H1 (cell line): ENCODE measurements at regions not wholly inside any gene's neighbourhood (a gene's known extent, or its start where the extent isn't known, plus 50 kb on each side); places are given as distances from the start of the nearest gene placed in this dataset.

Experiments used
- CTCF ChIA-PET: fragments of 300-600 bp; sonication (Branson Sonifier 250); formaldehyde crosslinking; loops from one replicate; lab custom pipeline; 2021; ENCODE audit not compliant: partially characterized antibody; lab: Charles Lee
- POLR2A ChIA-PET: fragments of 300-600 bp; sonication (Branson Sonifier 250); formaldehyde crosslinking; loops from one replicate; lab custom pipeline; 2021; ENCODE audit warnings: inconsistent platforms; ENCODE audit not compliant: partially characterized antibody; lab: Charles Lee
- DNase-seq, 2 experiments: peaks; one replicate each; pipeline versions ENCODE4 v3.0.0 to v3.0.0-alpha.2; 2010 to 2022; ENCODE audit warnings: low spot score in 2 of 2, low read depth in 1 of 2, mixed read lengths in 1 of 2
- FAIRE-seq: peaks from 2 replicates; lab custom pipeline; 2011; peaks lifted over from hg19 to GRCh38; lab: Jason Lieb, UNC
- H2AFZ ChIP-seq: 2 replicates; pipeline ENCODE4 v1.8.1; 2012; ENCODE audit warnings: low read length, inconsistent platforms
- H2AK5ac ChIP-seq: 2 replicates; pipeline ENCODE4 v1.6.1; 2013; ENCODE audit warnings: low read depth, low read length
- H2BK120ac ChIP-seq: replicated peaks from 2 replicates; pipeline ENCODE3; 2013; ENCODE audit warnings: low read depth, low read length, inconsistent platforms
- H2BK12ac ChIP-seq: 2 replicates; pipeline ENCODE4 v1.6.1; 2013; ENCODE audit warnings: low read depth, low read length
- H2BK15ac ChIP-seq: 2 replicates; pipeline ENCODE4 v1.6.1; 2013; ENCODE audit warnings: low read length
- H2BK20ac ChIP-seq: 2 replicates; pipeline ENCODE4 v1.6.1; 2013; ENCODE audit warnings: low read length
- H2BK5ac ChIP-seq: 2 replicates; pipeline ENCODE4 v1.6.1; 2013; ENCODE audit warnings: low read depth, low read length
- H3K14ac ChIP-seq: 2 replicates; pipeline ENCODE4 v1.6.1; 2013; ENCODE audit warnings: inconsistent platforms; ENCODE audit not compliant: insufficient read length
- H3K18ac ChIP-seq: 2 replicates; pipeline ENCODE4 v1.6.1; 2013; ENCODE audit warnings: low read length; ENCODE audit errors: extremely low read depth
- H3K23ac ChIP-seq: 2 replicates; pipeline ENCODE4 v1.6.1; 2013; ENCODE audit warnings: inconsistent platforms; ENCODE audit not compliant: insufficient read length
- H3K23me2 ChIP-seq: 2 replicates; pipeline ENCODE4 v1.6.1; 2013; ENCODE audit warnings: low read depth, low read length
- H3K27ac ChIP-seq: 2 replicates; pipeline ENCODE4 v1.6.1; 2011; ENCODE audit warnings: low read depth, low read length, inconsistent platforms
- H3K27me3 ChIP-seq, 4 experiments: replicated peaks in 1 of 4; 1 replicate in 1 of 4; 2 replicates in 3 of 4; pipeline versions ENCODE4 v1.6.1 to v1.8.1; 2011 to 2013; ENCODE audit warnings: low read length in 3 of 4, mild to moderate bottlenecking in 3 of 4, inconsistent platforms in 2 of 4, mixed read lengths in 2 of 4, moderate library complexity in 1 of 4; ENCODE audit not compliant: control insufficient read depth in 3 of 4, insufficient read depth in 3 of 4; ENCODE audit errors: extremely low read depth in 1 of 4
- H3K36me3 ChIP-seq, 4 experiments: 2 replicates each; pipeline versions ENCODE4 v1.6.1 to v1.8.1; 2011 to 2013; ENCODE audit warnings: mild to moderate bottlenecking in 4 of 4, low read length in 3 of 4, moderate library complexity in 2 of 4, control low read depth in 1 of 4, inconsistent platforms in 1 of 4; ENCODE audit not compliant: insufficient read depth in 4 of 4, control insufficient read depth in 2 of 4
- H3K4ac ChIP-seq: replicated peaks from 2 replicates; pipeline ENCODE3; 2013; ENCODE audit warnings: low read length, low read depth, mixed read lengths, inconsistent platforms; ENCODE audit not compliant: insufficient read length
- H3K4me1 ChIP-seq, 4 experiments: replicated peaks in 1 of 4; 1 replicate in 1 of 4; 2 replicates in 3 of 4; pipeline versions ENCODE4 v1.6.1 to v1.8.1; 2011 to 2013; ENCODE audit warnings: low read length in 3 of 4, inconsistent platforms in 2 of 4, mixed read lengths in 1 of 4; ENCODE audit not compliant: insufficient read depth in 4 of 4, control insufficient read depth in 3 of 4
- H3K4me2 ChIP-seq, 2 experiments: 2 replicates each; pipeline versions ENCODE4 v1.6.1 to v1.8.1; 2011 to 2013; ENCODE audit warnings: low read depth in 2 of 2, low read length in 2 of 2, control low read depth in 1 of 2, inconsistent platforms in 1 of 2, mild to moderate bottlenecking in 1 of 2; ENCODE audit not compliant: insufficient read depth in 1 of 2
- H3K4me3 ChIP-seq, 4 experiments: fragments of 200-600, 300-600 bp in 1 of 4; sonication (generic), shearing (Covaris generic), sonication (Bioruptor Twin) in 1 of 4; 2 replicates each; pipeline versions ENCODE4 v1.5.1 to v1.8.1; 2011 to 2016; ENCODE audit warnings: low read length in 4 of 4, low read depth in 3 of 4, control low read depth in 2 of 4, inconsistent platforms in 2 of 4, mild to moderate bottlenecking in 2 of 4, mixed read lengths in 1 of 4, moderate library complexity in 1 of 4; ENCODE audit not compliant: insufficient read depth in 2 of 4; ENCODE audit errors: extremely low read depth in 1 of 4
- H3K56ac ChIP-seq: replicated peaks from 2 replicates; pipeline ENCODE3; 2013; ENCODE audit warnings: low read depth, mild to moderate bottlenecking, mixed read lengths, low read length, inconsistent platforms; ENCODE audit not compliant: insufficient read length
- H3K79me1 ChIP-seq: 2 replicates; pipeline ENCODE4 v1.6.1; 2013; ENCODE audit warnings: low read depth, low read length, control low read depth
- H3K79me2 ChIP-seq, 2 experiments: 2 replicates each; pipeline versions ENCODE4 v1.6.1 to v1.8.1; 2012 to 2013; ENCODE audit warnings: low read length in 2 of 2, mild to moderate bottlenecking in 2 of 2, inconsistent platforms in 1 of 2; ENCODE audit not compliant: insufficient read depth in 2 of 2, control insufficient read depth in 1 of 2
- H3K9ac ChIP-seq, 4 experiments: replicated peaks in 1 of 4; 1 replicate in 1 of 4; 2 replicates in 3 of 4; pipeline versions ENCODE4 v1.6.1 to v1.8.1; 2011 to 2013; ENCODE audit warnings: low read depth in 3 of 4, low read length in 3 of 4, control low read depth in 2 of 4, mild to moderate bottlenecking in 2 of 4, moderate library complexity in 2 of 4, inconsistent platforms in 1 of 4; ENCODE audit errors: extremely low read depth in 1 of 4
- H3K9me3 ChIP-seq, 2 experiments: 2 replicates each; pipeline versions ENCODE4 v1.6.1 to v1.8.1; 2012 to 2013; ENCODE audit warnings: mild to moderate bottlenecking in 2 of 2, moderate library complexity in 2 of 2, control low read depth in 1 of 2, inconsistent platforms in 1 of 2, low read depth in 1 of 2, low read length in 1 of 2, mixed read lengths in 1 of 2; ENCODE audit not compliant: insufficient read depth in 2 of 2
- H4K20me1 ChIP-seq, 2 experiments: replicated peaks in 1 of 2; 2 replicates each; pipeline versions ENCODE3 to v1.8.1; 2011 to 2013; ENCODE audit warnings: inconsistent platforms in 2 of 2, low read length in 2 of 2, mild to moderate bottlenecking in 1 of 2; ENCODE audit not compliant: insufficient read depth in 2 of 2, control insufficient read depth in 1 of 2
- H4K5ac ChIP-seq: 2 replicates; pipeline ENCODE4 v1.6.1; 2013; ENCODE audit warnings: low read length, low read depth, mixed read lengths, inconsistent platforms; ENCODE audit not compliant: insufficient read length
- H4K8ac ChIP-seq: 2 replicates; pipeline ENCODE4 v1.8.0; 2013; ENCODE audit warnings: mild to moderate bottlenecking, moderate library complexity, low read length, inconsistent platforms; ENCODE audit not compliant: insufficient read depth; ENCODE audit errors: extremely low read depth
- H4K91ac ChIP-seq: replicated peaks from 2 replicates; pipeline ENCODE3; 2013; ENCODE audit warnings: low read length, mixed read lengths, inconsistent platforms; ENCODE audit not compliant: insufficient read length
- BCL11A ChIP-seq, 2 experiments: IDR thresholded peaks; one replicate each; pipeline ENCODE4 v1.6.1; 2011; ENCODE audit warnings: low read depth in 2 of 2, low read length in 2 of 2, mild to moderate bottlenecking in 2 of 2
- FOSL1 ChIP-seq: IDR thresholded peaks from 2 replicates; pipeline ENCODE4 v1.6.1; 2011; ENCODE audit warnings: mild to moderate bottlenecking, low read depth, low read length, moderate library complexity; ENCODE audit not compliant: insufficient read depth
- KDM4A ChIP-seq: IDR thresholded peaks from one replicate; pipeline ENCODE4 v1.7.1; 2012; ENCODE audit warnings: low read depth, mild to moderate bottlenecking, moderate library complexity, low read length, inconsistent platforms; ENCODE audit not compliant: severe bottlenecking
- NANOG ChIP-seq: IDR thresholded peaks from 2 replicates; pipeline ENCODE4 v1.6.1; 2011; ENCODE audit warnings: low read length, low read depth, mild to moderate bottlenecking, inconsistent platforms; ENCODE audit not compliant: insufficient read depth, poor library complexity, severe bottlenecking
- SP4 ChIP-seq: IDR thresholded peaks from 2 replicates; pipeline ENCODE4 v1.6.1; 2012; ENCODE audit warnings: low read length, inconsistent platforms
- TAF7 ChIP-seq: optimal IDR thresholded peaks from 2 replicates; pipeline ENCODE3; 2011; ENCODE audit warnings: low read depth, mild to moderate bottlenecking, inconsistent platforms, low read length, moderate library complexity, borderline replicate concordance
- TEAD4 ChIP-seq: IDR thresholded peaks from 2 replicates; pipeline ENCODE4 v1.6.1; 2012; ENCODE audit warnings: low read depth, low read length, inconsistent platforms, mixed read lengths
- USF2 ChIP-seq: IDR thresholded peaks from 2 replicates; pipeline ENCODE4 v1.6.1; 2011; ENCODE audit warnings: low read length, improper control_type of control experiment
- YY1 ChIP-seq: IDR thresholded peaks from 2 replicates; pipeline ENCODE4 v1.6.1; 2011; ENCODE audit warnings: low read depth, mild to moderate bottlenecking, low read length
- WGBS, 2 experiments: shearing (Covaris generic) in 1 of 2; methylation state at CpG; one replicate each; pipeline versions ENCODE4 v1.1.6 to v1.1.7; 2013 to 2015; ENCODE audit warnings: low lambda C conversion rate in 2 of 2, mixed read lengths in 2 of 2, inconsistent platforms in 1 of 2, low coverage in 1 of 2, missing lambda C conversion rate in 1 of 2; ENCODE audit not compliant: insufficient replicate concordance in 2 of 2, insufficient coverage in 1 of 2, insufficient read length in 1 of 2; ENCODE audit errors: extremely low coverage in 1 of 2, missing lambda C conversion rate in 1 of 2; 5-methylcytosine and 5-hydroxymethylcytosine counted together

GRCh38 chr7:155181768-155182167 lies 111.6 kb downstream of the HTR5A start:
- H3K9ac ChIP-seq, result no peak overlapping the region
- H4K20me1 ChIP-seq, result no peaks in the 10 kb centered on the region
- H3K4me3 ChIP-seq, result no peak overlapping the region
- no peak overlapping the region for H3K23ac ChIP-seq
- H3K18ac ChIP-seq, result no peak overlapping the region
- ChIA-PET POLR2A (no interaction called here), CTCF (interaction anchor here (0.8 kb wide), 1 partner anchor 9 kb away, joined by 3 read pairs; no protein-coding TSS in a partner anchor)
- peaks cover 27 to 41% of the 10 kb centered on the region in 2 experiments for H3K9me3 ChIP-seq
- no peak overlapping the region for H3K4ac ChIP-seq
- H3K79me2 ChIP-seq, result no peaks in the 10 kb centered on the region
- no peak overlapping the region for H2AK5ac ChIP-seq
- H3K23me2 ChIP-seq, result no peaks in the 10 kb centered on the region
- no peak overlapping the region for H4K8ac ChIP-seq
- no peaks in the 10 kb centered on the region for H3K36me3 ChIP-seq
- H3K27me3 ChIP-seq, result no peaks in the 10 kb centered on the region
- no peak overlapping the region for H3K4me2 ChIP-seq
- DNase-seq (no peak), FAIRE-seq (no peak)
- 77% methylated on average over 8 of the region's 8 CpGs; no CpG with 5 or more reads in 1 of the 2 experiments for WGBS, 2 experiments
- H3K4me1 ChIP-seq, result no peaks in the 10 kb centered on the region
- H2BK120ac ChIP-seq, result no peak overlapping the region
- no peak overlapping the region for H3K14ac ChIP-seq
- H2BK20ac ChIP-seq, result no peak overlapping the region
- H2BK12ac ChIP-seq, result no peak overlapping the region
- no peaks in the 10 kb centered on the region for H3K79me1 ChIP-seq
- no peak overlapping the region for H2AFZ ChIP-seq
- H3K27ac ChIP-seq, result no peak overlapping the region
- no peak overlapping the region for H4K5ac ChIP-seq
- H2BK5ac ChIP-seq, result no peak overlapping the region
- H4K91ac ChIP-seq, result no peak overlapping the region
- H3K56ac ChIP-seq, result no peak overlapping the region
- no peak overlapping the region for H2BK15ac ChIP-seq
- no peak for TF ChIP-seq SP4
- TF ChIP-seq NANOG, result no peak
- TF ChIP-seq FOSL1, result no peak
- no peak for TF ChIP-seq YY1
- TF ChIP-seq BCL11A (IDR thresholded peaks at IDR 0.05; ENCODE audit: low read depth in 2 of 2, low read length in 2 of 2), result no peak
- TF ChIP-seq KDM4A, result no peak
- TF ChIP-seq TEAD4, result no peak
- TF ChIP-seq USF2, result no peak
- no peak for TF ChIP-seq TAF7
